GM19240 (cell line): ENCODE measurements at regions not wholly inside any gene's neighbourhood (a gene's known extent, or its start where the extent isn't known, plus 50 kb on each side); places are given as distances from the start of the nearest gene placed in this dataset.

Source experiments
- DNase-seq: peaks from one replicate; pipeline ENCODE4 v3.0.0; 2011; ENCODE audit warnings: low spot score; ENCODE audit not compliant: insufficient read length

DNA sequence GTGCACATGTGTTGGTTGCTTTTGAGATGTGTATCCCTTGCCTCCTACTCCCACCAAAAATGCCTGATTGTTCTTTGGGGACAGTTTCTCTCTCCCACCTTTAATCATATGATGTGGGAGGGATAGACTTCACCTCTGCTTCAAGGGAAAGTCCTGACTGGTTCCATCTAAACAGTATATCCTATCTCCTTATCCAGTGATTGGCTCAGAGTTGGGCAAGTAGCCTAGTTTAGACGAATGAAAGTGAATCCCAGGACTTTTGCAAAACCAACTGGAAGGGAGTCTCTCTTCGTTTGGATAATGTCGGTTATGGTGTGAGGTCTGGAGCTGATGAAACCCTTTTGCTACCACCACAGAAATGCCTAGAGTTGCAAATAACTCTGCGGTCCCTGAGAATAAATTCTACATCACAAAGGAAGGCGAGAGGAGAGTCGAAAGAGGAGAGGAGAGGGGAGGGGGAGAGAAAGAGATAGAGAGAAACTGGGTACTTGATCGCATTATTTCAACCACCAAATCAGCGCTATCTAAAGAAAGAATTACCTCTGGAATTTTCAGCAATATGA, 77.1 kb upstream of the SALL1 start:
- DNase-seq = no peak

DNA sequence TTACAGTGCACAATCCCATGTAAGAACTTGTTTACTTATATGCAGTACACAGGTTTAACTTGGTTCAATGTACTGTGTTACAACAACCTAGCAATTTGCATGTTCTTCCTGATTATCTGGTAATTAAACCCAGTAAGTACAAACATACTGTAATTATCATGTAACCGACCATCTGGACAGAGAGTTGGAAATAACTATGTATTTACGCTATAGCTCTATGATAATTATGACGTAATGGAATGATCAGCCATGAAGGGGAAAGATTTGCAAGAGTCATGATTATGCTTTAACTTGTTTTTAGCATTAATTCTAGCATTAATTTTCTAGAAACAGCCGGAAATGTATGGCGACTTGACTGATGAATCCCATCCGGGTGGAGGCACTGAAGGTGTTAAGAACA, 74.8 kb upstream of the SALL1 start:
- DNase-seq = no peak

DNA sequence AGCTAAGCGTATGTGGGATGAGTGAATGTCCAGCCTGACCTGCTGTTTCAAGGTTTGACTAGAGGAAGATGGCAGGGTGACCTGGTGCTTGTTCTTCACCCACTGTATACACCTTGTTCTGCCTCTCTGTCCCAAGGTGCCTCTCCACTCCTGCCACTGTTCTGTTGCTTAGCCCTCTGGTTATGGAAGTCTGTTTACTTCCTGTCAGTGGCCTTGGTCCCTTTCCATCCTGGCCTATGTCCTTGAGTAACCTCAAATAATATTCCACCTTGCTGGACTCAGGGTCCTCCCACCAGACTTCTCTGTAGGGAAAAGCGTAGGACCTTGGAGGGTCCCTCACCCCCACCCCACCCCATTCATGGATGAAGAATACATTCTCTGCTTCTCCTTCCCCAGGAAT, 73.2 kb upstream of the SALL1 start:
- no peak for DNase-seq

DNA sequence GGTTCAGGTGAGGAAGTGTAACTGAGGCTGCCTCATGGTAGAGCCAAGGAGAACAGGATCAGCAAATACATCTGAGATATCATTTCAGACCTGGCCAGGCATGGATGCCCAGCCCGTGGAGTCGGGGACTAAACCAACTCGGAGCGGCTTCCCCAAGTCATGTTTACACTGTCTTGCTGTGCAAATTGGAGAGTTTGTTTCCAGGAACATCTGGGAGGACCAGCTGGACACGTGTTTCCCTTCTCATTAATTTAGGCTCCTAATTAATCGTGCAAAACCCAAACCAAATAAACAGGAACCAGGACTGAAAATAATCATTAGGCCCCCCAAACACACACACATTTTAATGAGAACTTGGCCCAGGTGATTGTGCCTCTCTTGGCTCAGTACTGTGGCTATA, 70.9 kb upstream of the SALL1 start:
- DNase-seq = no peak

DNA sequence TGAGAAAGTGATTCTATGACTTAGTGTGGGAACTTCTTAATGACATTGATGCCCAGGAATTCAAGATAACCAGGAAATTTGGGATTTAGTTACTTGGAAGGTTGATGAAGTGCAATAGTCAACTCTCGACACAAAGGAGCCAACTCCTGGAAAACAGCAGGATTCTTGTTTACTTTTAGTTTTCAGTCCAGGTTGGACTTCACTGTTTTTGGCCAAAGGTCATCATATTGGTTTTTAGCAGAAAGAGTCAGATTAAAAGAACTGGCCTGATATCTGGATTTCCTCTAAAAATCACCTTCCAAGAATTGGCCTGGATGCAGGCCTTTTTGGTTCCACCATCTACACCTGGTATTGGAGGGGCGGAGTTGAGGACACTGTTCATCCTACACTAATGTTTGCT, 60.1 kb upstream of the SALL1 start:
- no peak for DNase-seq

DNA sequence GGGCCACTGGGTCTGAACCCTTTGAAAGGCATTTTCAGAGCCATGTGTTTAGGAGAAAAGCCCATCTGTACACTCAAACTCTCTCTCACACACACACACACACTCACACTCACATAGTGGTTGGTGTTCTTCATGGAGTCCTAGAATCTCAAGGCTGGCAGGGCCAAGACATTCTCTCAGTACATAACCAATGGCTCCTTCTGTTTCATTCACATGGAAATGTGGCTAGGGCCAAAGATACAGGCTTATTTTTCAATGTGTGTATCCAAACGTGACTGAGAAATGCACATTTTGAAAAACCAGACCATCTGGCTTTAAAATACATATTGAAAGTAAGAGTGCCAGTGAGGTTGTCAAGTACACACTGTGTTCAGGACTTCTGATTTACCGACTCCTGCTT, 59.0 kb upstream of the SALL1 start:
- no peak for DNase-seq

DNA sequence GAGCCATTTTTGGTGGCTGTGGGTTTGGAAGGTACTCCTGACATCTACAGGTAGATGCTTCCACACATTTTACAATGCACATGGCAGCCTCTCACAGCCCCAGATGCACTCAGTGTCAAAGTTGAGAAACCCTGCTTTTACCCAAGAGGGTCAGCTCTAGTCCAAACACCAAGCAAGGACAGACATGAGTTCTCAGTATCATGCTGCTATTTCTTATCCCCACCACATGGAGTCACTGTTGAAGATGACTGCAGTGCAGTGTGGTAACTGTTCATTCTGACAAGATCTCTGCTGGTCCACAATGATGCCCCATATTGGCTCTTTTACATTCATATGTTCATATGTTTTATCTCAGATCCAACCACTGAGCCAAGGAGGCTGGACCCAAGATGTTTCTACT, 50.5 kb upstream of the SALL1 start:
- no peak for DNase-seq
